ENCODE measurements at regions not wholly inside any gene's neighbourhood (a gene's known extent, or its start where the extent isn't known, plus 50 kb on each side); places are given as distances from the start of the nearest gene placed in this dataset.
"Not testable (repeated sequence)": the region's sequence is repeated elsewhere in the genome, so short reads cannot be mapped to it uniquely, and the experiment has no call there.

GRCh38 chr9:10876333-10876732 lies 263.5 kb upstream of the PTPRD start:
- DNase-seq (no peak), ATAC-seq (no peak)
- peaks cover 8 to 26% of the 10 kb centered on the region in 2 donors for H3K9me3 Mint-ChIP-seq
- no peaks in the 10 kb centered on the region for H3K4me1 Mint-ChIP-seq
- no peaks in the 10 kb centered on the region for H3K27me3 Mint-ChIP-seq
- no peak overlapping the region for H3K4me3 Mint-ChIP-seq
- H3K27ac Mint-ChIP-seq, result no peak overlapping the region

DNA sequence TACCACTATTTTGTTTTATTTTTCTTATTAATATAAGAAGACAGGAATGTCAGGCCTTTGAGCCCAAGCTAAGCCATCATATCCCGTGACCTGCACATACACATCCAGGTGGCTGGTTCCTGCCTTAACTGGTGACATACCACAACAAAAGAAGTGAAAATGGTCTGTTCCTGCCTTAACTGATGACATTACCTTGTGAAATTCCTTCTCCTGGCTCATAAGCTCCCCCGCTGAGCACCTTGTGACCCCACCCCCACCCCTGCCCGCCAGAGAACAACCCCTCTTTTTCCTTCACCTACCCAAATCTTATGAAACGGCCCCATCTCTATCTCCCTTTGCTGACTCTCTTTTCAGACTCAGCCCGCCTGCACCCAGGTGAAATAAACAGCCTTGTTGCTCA lies 277.5 kb upstream of the PTPRD start:
- H3K27me3 Mint-ChIP-seq, H3K9me3 Mint-ChIP-seq, H3K4me3 Mint-ChIP-seq, H3K27ac Mint-ChIP-seq, DNase-seq, H3K4me1 Mint-ChIP-seq, ATAC-seq: not testable (repeated sequence)

GRCh38 chr9:10899509-10899908 lies 286.7 kb upstream of the PTPRD start:
- H3K9me3 Mint-ChIP-seq, result peaks cover 6 to 16% of the 10 kb centered on the region in 2 donors
- no peaks in the 10 kb centered on the region for H3K4me1 Mint-ChIP-seq
- H3K27me3 Mint-ChIP-seq, result no peaks in the 10 kb centered on the region
- no peak for DNase-seq
- no peak overlapping the region for H3K27ac Mint-ChIP-seq
- no peak overlapping the region for H3K4me3 Mint-ChIP-seq
- no peak for ATAC-seq

- DNase-seq (no peak), ATAC-seq (no peak)
- H3K27me3 Mint-ChIP-seq, result no peaks in the 10 kb centered on the region
- H3K9me3 Mint-ChIP-seq, result peaks cover 14 to 28% of the 10 kb centered on the region in 2 donors
- no peak overlapping the region for H3K27ac Mint-ChIP-seq
- H3K4me1 Mint-ChIP-seq, result no peaks in the 10 kb centered on the region
- H3K4me3 Mint-ChIP-seq, result no peak overlapping the region
These were observed 291.2 kb upstream of the PTPRD start for GRCh38 chr9:10903969-10904368.

GRCh38 chr9:10910779-10911178 lies 298.0 kb upstream of the PTPRD start:
- no peaks in the 10 kb centered on the region for H3K27me3 Mint-ChIP-seq
- H3K4me1 Mint-ChIP-seq, result no peaks in the 10 kb centered on the region
- DNase-seq, result no peak
- no peak overlapping the region for H3K27ac Mint-ChIP-seq
- no peak for ATAC-seq
- peaks cover 18 to 22% of the 10 kb centered on the region in 2 donors for H3K9me3 Mint-ChIP-seq
- H3K4me3 Mint-ChIP-seq, result no peak overlapping the region

GRCh38 chr9:10911373-10911772 lies 298.6 kb upstream of the PTPRD start:
- DNase-seq (no peak), ATAC-seq (no peak)
- peaks cover 15 to 16% of the 10 kb centered on the region in 2 donors for H3K9me3 Mint-ChIP-seq
- no peak overlapping the region for H3K4me3 Mint-ChIP-seq
- H3K27me3 Mint-ChIP-seq, result no peaks in the 10 kb centered on the region
- no peak overlapping the region for H3K27ac Mint-ChIP-seq
- H3K4me1 Mint-ChIP-seq, result no peaks in the 10 kb centered on the region

GRCh38 chr9:10917001-10917400 lies 304.2 kb upstream of the PTPRD start:
- peaks cover 10 to 15% of the 10 kb centered on the region in 2 donors for H3K9me3 Mint-ChIP-seq
- no peaks in the 10 kb centered on the region for H3K4me1 Mint-ChIP-seq
- no peaks in the 10 kb centered on the region for H3K27me3 Mint-ChIP-seq
- no peak for DNase-seq
- ATAC-seq, result no peak
- no peak overlapping the region for H3K4me3 Mint-ChIP-seq
- H3K27ac Mint-ChIP-seq, result no peak overlapping the region

GRCh38 chr9:10921671-10922070 lies 308.9 kb upstream of the PTPRD start:
- DNase-seq (no peak), ATAC-seq (no peak)
- H3K4me1 Mint-ChIP-seq, result no peaks in the 10 kb centered on the region
- no peaks in the 10 kb centered on the region for H3K27me3 Mint-ChIP-seq
- no peak overlapping the region for H3K4me3 Mint-ChIP-seq
- H3K27ac Mint-ChIP-seq, result no peak overlapping the region
- peaks cover 27 to 30% of the 10 kb centered on the region in 2 donors for H3K9me3 Mint-ChIP-seq

GRCh38 chr9:10925896-10926295 lies 313.1 kb upstream of the PTPRD start:
- ATAC-seq (no peak), DNase-seq (no peak)
- Mint-ChIP-seq H3K27ac (no peak overlapping the region), H3K27me3 (no peaks in the 10 kb centered on the region), H3K4me1 (no peaks in the 10 kb centered on the region), H3K4me3 (no peak overlapping the region), H3K9me3 (peaks cover 27 to 30% of the 10 kb centered on the region in 2 donors)

- no peaks in the 10 kb centered on the region for H3K4me1 Mint-ChIP-seq
- H3K27ac Mint-ChIP-seq, result no peak overlapping the region
- DNase-seq, result no peak
- ATAC-seq, result no peak
- H3K4me3 Mint-ChIP-seq, result no peak overlapping the region
- peaks cover 21 to 23% of the 10 kb centered on the region in 2 donors for H3K9me3 Mint-ChIP-seq
- no peaks in the 10 kb centered on the region for H3K27me3 Mint-ChIP-seq
These were observed 315.6 kb upstream of the PTPRD start for GRCh38 chr9:10928372-10928771.

- Mint-ChIP-seq H3K9me3 (peaks cover 16 to 20% of the 10 kb centered on the region in 2 donors), H3K4me3 (no peak overlapping the region), H3K27me3 (no peaks in the 10 kb centered on the region), H3K4me1 (no peaks in the 10 kb centered on the region), H3K27ac (no peak overlapping the region)
- ATAC-seq (no peak), DNase-seq (no peak)
These were observed 317.3 kb upstream of the PTPRD start for GRCh38 chr9:10930081-10930480.

DNA sequence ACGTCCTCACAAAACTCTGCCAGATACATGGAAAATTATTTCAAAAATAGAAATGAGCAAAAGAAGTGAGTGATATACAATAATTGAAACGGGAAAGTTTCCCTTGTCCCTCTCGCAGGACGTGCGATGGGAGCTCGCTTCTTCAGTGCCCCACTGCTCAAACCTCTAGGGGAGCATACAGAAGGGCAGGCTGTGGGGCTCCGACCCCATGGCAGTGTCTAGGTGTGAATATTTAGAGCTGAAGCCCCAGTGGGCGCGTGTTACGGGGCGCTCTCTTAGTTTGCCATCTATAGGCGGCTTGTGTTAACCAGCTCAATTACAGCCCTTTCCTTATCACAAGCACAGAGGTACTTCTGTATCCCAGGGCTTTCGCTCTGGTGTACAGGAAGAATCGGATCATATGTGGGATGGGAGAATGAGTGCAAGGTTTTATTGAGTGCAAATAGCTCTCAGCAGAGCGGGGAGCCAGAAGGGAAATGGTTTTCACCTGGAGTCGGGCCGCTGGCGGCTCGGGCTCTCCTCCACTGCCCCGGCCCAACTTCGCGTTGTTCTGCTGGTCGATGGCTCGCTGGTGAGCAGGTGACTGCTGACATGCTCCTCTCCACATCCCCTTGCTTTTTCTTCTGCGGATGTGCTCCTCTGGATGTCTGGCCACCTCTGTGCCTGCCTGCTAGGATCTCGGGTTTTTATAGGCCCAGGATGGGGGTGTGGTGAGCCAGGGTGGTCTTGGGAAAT lies 334.0 kb upstream of the PTPRD start:
- peaks cover 4 to 7% of the 10 kb centered on the region in 2 donors for H3K9me3 Mint-ChIP-seq

DNA sequence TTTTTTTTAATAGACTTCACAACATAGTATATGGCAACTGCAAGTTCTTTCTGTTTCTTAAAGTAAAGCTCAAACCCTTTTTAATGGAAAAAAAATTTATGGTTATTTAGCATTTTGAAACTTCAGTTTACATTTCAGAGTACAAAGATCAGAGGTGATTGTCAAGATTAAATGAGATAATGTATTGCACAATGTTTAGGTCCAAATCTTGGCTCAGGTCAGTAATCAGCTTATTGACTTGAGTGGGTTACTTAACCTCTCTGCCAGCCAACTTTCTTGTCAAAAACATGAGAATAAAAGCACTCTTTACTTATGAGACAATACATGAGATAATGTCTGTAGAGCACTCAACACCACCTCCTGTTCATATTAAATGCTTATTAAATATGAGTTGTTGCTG lies 345.1 kb upstream of the PTPRD start:
- Mint-ChIP-seq H3K4me3 (no peak overlapping the region), H3K4me1 (no peaks in the 10 kb centered on the region), H3K9me3 (peaks cover 11 to 35% of the 10 kb centered on the region in 2 donors), H3K27ac (no peak overlapping the region), H3K27me3 (no peaks in the 10 kb centered on the region)
- DNase-seq (no peak), ATAC-seq (no peak)

More for the DNA sequence above, 334.0 kb upstream of the PTPRD start:
- no peak for ATAC-seq
- H3K4me3 Mint-ChIP-seq, result no peak overlapping the region
- no peak for DNase-seq
- no peaks in the 10 kb centered on the region for H3K27me3 Mint-ChIP-seq
- no peaks in the 10 kb centered on the region for H3K4me1 Mint-ChIP-seq
- no peak overlapping the region for H3K27ac Mint-ChIP-seq

GRCh38 chr9:10961883-10962282 lies 349.1 kb upstream of the PTPRD start:
- no peaks in the 10 kb centered on the region for H3K4me1 Mint-ChIP-seq
- ATAC-seq (no peak), DNase-seq (no peak)
- H3K27me3 Mint-ChIP-seq, result no peaks in the 10 kb centered on the region
- H3K9me3 Mint-ChIP-seq, result peaks cover 26 to 49% of the 10 kb centered on the region in 2 donors
- no peak overlapping the region for H3K4me3 Mint-ChIP-seq
- no peak overlapping the region for H3K27ac Mint-ChIP-seq

- DNase-seq, result no peak
- ATAC-seq, result no peak
- peaks cover 5 to 13% of the 10 kb centered on the region in 2 donors for H3K9me3 Mint-ChIP-seq
These were observed 370.4 kb upstream of the PTPRD start for GRCh38 chr9:10983251-10983650.

DNA sequence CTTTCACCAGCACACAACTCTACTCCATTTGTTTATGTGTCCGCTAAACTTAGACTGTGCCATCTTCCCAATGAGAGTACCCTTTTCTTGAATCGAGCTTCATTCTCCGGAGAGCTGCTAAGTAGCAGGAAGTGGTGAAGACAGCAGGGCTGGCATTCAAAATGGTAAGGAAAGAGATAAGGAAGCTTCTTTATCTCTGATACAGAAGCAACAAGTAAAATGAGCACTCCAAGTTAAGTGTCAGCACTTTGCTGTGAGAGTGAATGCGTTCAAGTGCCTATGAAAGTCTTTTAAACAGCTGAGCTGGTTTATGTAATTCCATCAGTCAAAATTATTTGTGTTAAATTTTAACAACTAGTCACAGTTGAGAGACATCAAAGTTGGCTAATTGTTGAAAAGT lies 386.8 kb upstream of the PTPRD start:
- no peaks in the 10 kb centered on the region for H3K4me1 Mint-ChIP-seq
- H3K4me3 Mint-ChIP-seq, result no peak overlapping the region
- H3K9me3 Mint-ChIP-seq, result peaks cover 10 to 12% of the 10 kb centered on the region in 2 donors
- H3K27me3 Mint-ChIP-seq, result no peaks in the 10 kb centered on the region
- ATAC-seq (no peak), DNase-seq (no peak)
- H3K27ac Mint-ChIP-seq, result no peak overlapping the region

More at GRCh38 chr9:10983251-10983650, 370.4 kb upstream of the PTPRD start:
- H3K27ac Mint-ChIP-seq, result no peak overlapping the region
- no peaks in the 10 kb centered on the region for H3K27me3 Mint-ChIP-seq
- H3K4me1 Mint-ChIP-seq, result no peaks in the 10 kb centered on the region
- H3K4me3 Mint-ChIP-seq, result no peak overlapping the region

DNA sequence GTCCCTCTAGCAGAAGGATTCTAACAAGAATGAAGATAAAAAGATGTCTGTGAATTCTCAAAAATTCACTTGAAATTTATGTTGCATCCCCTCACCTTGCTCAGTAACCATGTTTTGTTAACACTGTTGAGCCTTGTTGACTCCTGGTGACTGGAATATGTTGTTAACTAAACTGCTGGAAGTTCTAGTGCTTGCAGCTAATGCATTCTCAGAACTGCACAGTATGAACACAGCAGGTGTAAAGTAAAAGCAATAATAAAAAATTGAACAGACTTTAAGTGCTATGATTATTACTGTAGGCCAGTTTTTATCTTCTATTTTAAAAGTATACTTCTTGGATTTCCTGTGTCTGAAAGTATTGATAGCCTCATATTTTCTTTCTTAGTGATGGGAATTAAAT lies 388.7 kb upstream of the PTPRD start:
- H3K4me1 Mint-ChIP-seq, result no peaks in the 10 kb centered on the region
- H3K27me3 Mint-ChIP-seq, result no peaks in the 10 kb centered on the region
- peaks cover 7 to 8% of the 10 kb centered on the region in 2 donors for H3K9me3 Mint-ChIP-seq
- DNase-seq (no peak), ATAC-seq (no peak)
- no peak overlapping the region for H3K27ac Mint-ChIP-seq
- H3K4me3 Mint-ChIP-seq, result no peak overlapping the region

All from stimulated activated naive CD8-positive, alpha-beta T cell treated with anti-CD3 and anti-CD28 coated beads, Interleukin-15, amount 100 ng/mL, for 72 hours (primary cell).